Renal cortex interstitium (tissue), 11 donors: ENCODE measurements at regions not wholly inside any gene's neighbourhood (a gene's known extent, or its start where the extent isn't known, plus 50 kb on each side); places are given as distances from the start of the nearest gene placed in this dataset.
"Not testable (repeated sequence)": the region's sequence is repeated elsewhere in the genome, so short reads cannot be mapped to it uniquely, and the experiment has no call there.

Experiments
- DNase-seq, 11 donors: peaks; one replicate each; pipeline ENCODE4 v3.0.0-alpha.2; 2013; ENCODE audit warnings: low read depth in 9 of 11, low spot score in 4 of 11; ENCODE audit errors: extremely low read depth in 1 of 11

GRCh38 chr2:67182884-67183283 lies 214.2 kb upstream of the ETAA1 start:
- no peak for DNase-seq

GRCh38 chr2:67186326-67186725 lies 210.8 kb upstream of the ETAA1 start:
- peak in 4 of 11 donors; percentile 21 to 39 (median 29) for DNase-seq

- no peak for DNase-seq
Observed at GRCh38 chr2:67186871-67187270, 210.3 kb upstream of the ETAA1 start.

GRCh38 chr2:67195327-67195726 lies 201.8 kb upstream of the ETAA1 start:
- not testable (repeated sequence) for DNase-seq

GRCh38 chr2:67201521-67201920 lies 195.6 kb upstream of the ETAA1 start:
- no peak for DNase-seq

GRCh38 chr2:67204349-67204748 lies 192.8 kb upstream of the ETAA1 start:
- DNase-seq = no peak

GRCh38 chr2:67208887-67209500 lies 188.1 kb upstream of the ETAA1 start:
- no peak for DNase-seq

GRCh38 chr2:67210430-67210829 lies 186.7 kb upstream of the ETAA1 start:
- no peak for DNase-seq

- DNase-seq = no peak
Observed at GRCh38 chr2:67212203-67212602, 184.9 kb upstream of the ETAA1 start.

- no peak for DNase-seq
Observed at GRCh38 chr2:67213270-67213670, 183.9 kb upstream of the ETAA1 start.

GRCh38 chr2:67213677-67214402 lies 183.3 kb upstream of the ETAA1 start:
- DNase-seq = no peak

- no peak for DNase-seq
Observed at GRCh38 chr2:67214585-67215185, 182.4 kb upstream of the ETAA1 start.

GRCh38 chr2:67215214-67216055 lies 181.7 kb upstream of the ETAA1 start:
- DNase-seq = peak; percentile 51 to 79 (median 65)

GRCh38 chr2:67216103-67216502 lies 181.0 kb upstream of the ETAA1 start:
- no peak for DNase-seq

- DNase-seq = no peak
Observed at GRCh38 chr2:67216881-67217280, 180.3 kb upstream of the ETAA1 start.

- no peak for DNase-seq
Observed at GRCh38 chr2:67217398-67217797, 179.7 kb upstream of the ETAA1 start.

GRCh38 chr2:67218056-67218455 lies 179.1 kb upstream of the ETAA1 start:
- no peak for DNase-seq

- no peak for DNase-seq
Observed at GRCh38 chr2:67219651-67220050, 177.5 kb upstream of the ETAA1 start.

- no peak for DNase-seq
Observed at GRCh38 chr2:67221266-67221665, 175.9 kb upstream of the ETAA1 start.
